Stimulated activated CD4-positive, alpha-beta T cell treated with anti-CD3 and anti-CD28 coated beads, Interleukin-4, amount 100 ng/mL, for 48 hours (primary cell): ENCODE measurements at regions not wholly inside any gene's neighbourhood (a gene's known extent, or its start where the extent isn't known, plus 50 kb on each side); places are given as distances from the start of the nearest gene placed in this dataset.

Source experiments
- DNase-seq, 2 donors: peaks; one replicate each; pipeline ENCODE4 v3.0.0-alpha.2; 2020; ENCODE audit warnings: low read depth in 2 of 2

DNA sequence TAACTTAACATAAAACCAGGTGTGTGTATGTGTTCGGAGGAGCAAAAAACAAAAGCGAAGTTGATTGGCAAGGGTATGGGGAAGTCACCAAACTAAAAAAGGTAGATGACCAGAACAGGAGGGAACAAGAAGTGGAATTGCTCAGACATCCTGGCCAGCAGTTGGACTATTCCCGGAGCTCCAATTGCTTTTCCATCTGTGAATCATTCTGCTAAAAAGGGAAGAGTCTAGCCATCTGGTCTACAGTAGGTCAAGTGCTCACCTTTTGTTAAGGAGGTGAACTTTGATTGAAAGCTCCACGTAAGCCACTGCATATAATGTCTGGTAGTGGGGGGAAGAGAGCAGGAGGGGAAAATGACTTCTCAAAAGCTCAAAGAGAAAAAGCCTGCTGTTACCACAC is 50.0 kb upstream of the BET1 start:
- no peak for DNase-seq

DNA sequence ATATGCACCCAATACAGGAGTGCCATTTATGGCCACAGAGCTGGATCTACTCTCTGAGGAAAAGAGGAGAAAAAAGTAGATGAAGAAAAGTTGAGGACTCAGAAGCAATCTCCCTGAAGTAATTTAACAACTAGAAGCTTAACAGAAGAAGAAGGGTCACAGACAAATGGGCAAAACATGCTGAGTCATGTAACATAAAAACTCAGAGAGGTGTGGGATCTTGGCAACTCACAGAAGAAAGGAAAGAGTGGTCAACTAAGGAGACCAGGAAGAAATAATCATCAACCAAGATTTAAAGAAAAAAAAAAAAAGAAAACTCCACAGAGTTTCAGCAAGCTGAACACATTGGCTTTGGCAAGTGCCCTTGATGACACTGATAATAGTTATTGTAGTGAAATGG is 51.8 kb upstream of the BET1 start:
- no peak for DNase-seq

DNA sequence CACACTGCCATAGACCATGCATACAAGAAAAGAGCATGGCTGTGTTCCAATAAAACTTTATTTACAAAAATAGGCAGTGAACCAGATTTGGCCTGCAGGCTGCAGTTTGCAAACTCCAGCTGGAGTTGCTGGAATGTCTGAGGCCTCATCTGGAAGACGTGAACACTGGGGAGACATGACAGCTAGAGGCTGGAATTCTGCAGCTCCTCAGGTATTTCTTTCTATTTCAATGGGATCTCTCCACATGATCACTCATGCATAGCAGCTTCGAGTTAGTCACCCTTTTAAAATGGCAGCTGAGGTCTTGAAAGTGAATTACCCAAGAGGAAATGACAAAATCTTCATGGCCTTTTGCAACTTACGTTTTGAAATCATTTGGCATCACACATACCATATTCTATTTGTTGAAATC is 52.6 kb upstream of the BET1 start:
- DNase-seq, result no peak

GRCh38 chr7:94057955-94058354 is 53.8 kb upstream of the BET1 start:
- DNase-seq, result no peak

DNA sequence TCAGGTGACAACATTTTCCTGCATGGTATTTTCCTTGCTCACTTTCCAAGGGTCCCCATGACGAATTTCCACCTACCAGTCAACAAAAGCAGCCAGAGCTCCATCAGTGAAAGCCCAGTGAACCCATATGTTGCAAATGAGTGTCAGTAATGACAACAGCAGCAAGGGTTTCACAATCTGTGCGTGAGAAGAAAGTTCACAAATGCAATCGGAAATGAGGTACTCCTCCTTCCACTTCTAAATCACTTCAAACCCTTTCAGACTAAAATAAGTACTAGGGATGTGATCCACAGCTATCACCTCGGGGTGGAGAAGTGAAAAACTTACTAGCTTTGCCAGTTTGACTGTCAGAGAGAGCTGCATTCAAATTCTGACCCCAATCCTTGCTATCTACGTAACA is 55.6 kb upstream of the BET1 start:
- DNase-seq, result no peak

DNA sequence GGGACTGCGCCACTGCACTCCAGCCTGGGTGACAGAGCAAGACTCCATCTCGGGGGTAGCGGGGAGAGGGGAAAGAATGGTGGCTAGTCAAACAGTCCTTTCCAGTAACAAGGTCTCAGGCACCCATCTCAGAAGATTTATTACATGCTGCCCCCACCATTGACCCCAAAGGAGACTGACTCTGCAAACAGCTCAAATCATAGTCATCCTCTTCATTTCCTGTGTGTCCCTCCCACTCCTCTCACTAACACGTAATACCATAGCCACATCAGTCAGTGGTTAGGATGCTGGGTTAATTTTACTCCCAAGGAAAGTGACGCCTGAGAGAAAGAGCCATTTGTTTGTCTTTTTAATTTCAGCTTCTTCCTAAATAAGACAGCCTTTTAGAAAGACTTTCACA is 56.6 kb upstream of the BET1 start:
- no peak for DNase-seq

DNA sequence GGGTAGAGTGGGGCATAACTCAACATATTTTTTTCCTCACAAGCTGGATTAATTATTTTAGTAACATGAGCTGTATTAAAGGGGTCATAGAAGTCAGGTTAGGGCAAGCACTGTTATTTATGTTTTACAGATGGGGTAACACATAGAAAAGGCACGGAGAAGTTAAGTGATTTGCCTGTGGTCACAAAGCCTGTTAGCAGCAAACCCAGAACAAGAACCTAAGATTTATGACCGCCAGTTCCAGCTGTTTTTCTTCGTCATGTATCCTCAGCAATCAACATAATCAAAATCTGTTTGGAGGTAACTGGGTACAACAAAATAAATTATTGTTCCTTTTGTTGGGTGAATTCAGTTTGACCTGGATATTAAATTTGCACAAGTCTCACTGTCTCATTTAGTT is 57.2 kb upstream of the BET1 start:
- no peak for DNase-seq

DNA sequence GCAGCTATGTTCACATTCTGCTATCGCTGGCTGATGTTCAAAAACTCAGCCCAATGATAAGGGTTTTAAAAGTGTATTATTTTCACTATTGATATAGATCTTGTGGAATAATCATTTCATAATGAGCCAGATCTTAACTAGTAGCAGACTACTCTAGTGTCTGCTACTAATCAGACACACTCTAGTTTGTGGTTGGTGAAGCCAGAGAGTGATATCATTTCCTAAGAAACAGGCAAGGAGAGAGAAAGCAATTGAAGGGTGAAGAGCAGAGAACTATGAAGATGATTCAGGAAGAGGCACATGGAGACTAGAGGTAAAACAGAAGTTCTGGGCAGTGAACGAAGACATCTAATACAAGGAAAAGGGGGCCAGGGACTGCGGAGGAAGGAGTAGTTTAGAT is 58.2 kb upstream of the BET1 start:
- DNase-seq, result no peak

DNA sequence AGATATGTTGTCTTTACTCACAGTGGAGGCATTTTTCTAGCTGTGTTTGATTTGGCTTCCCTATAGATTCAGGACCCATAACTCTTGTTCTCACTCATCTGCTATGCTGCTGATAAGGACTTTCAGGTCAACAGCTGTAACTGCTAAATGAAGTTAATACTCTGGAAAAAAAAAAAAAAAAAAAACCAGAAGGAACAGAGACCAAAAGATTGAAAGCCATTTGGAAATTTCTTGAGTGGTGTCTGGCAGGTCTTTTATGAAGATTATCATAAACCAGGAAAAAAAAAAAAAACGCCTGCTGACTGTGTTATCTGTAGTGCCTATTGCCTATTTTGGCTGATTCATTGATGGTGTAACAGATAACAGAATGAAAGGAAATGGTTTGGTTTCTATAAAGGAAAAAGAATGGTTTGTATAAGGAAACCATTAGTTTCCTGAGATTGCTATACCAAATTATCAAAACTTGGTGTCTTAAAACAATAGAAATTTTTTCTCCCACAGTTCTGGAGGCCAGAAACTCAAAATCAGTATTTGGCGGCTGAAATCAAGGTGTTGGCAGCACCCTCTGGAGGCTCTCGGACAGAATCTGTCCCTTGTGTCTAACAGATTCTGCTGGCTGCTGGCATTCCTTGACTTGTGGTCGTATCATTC is 60.5 kb upstream of the BET1 start:
- DNase-seq, result no peak

GRCh38 chr7:94067047-94067446 is 62.9 kb upstream of the BET1 start:
- no peak for DNase-seq

DNA sequence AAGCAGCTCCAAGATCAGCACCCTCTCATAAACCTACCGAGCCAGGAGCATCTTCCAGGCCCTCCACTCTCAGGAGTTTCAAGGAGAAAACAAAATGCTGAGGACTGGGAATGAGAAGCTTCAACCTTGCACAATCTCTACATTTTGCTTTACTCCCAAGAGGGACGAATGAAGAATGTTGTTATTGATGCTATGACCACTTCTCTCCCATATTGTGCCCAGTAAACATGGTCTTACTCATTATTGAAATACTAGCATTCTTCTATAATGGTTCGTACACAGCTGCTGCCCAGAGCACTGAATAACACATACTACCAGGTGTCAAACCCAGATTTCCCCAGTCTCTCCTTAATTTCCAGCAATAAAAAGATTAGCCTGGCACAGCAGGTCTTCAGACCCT is 63.4 kb upstream of the BET1 start:
- no peak for DNase-seq

DNA sequence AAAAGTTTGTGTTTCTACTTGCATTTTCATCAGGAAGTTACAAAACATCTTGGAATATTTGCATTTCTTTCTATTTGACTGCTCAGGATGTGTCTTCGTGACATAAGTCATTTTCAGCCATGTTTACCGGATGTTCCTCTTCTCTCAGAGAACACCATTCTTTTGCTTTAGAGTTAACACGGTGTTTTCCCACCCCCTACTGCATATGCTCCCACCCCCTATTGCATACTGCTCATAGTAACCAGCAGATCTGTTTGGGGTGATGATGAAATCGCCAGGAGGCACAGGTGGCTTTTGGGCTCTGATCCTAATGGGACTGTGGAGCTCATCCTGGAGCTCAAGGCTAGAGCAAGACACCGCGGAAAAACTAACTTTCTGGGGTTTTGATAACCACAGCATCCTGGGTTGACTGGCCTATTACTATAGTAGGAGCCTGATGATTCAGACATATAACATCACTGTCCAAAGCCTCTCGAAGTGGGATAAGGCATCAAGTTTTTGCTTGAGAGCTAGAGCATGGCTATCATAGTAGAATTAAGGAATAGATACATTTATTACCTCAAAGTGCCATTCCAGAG is 65.1 kb upstream of the BET1 start:
- no peak for DNase-seq

DNA sequence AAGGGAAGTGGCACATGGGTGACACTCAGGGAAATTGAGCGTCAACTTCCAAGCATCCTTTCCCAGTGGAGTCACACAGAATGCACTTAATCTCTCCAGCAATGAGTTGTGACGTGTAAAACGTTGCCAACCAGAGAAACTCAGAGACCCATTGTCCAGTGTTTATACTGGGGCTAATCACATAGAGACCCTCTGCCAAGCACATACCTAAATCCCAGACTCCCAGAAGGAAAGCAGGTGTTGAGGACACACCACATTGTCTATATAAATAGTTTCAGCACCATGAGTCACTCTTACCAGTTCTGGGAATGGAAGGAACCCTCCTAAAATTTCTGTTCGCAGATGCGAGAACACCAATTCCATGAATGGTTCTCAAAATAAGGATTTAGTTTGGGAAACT is 76.4 kb upstream of the BET1 start:
- DNase-seq, result no peak

- no peak for DNase-seq
These were observed 78.0 kb upstream of the BET1 start for GRCh38 chr7:94082126-94082525.

- DNase-seq, result peak; percentile 15 to 24
These were observed 83.7 kb upstream of the BET1 start for GRCh38 chr7:94087664-94088352.

DNA sequence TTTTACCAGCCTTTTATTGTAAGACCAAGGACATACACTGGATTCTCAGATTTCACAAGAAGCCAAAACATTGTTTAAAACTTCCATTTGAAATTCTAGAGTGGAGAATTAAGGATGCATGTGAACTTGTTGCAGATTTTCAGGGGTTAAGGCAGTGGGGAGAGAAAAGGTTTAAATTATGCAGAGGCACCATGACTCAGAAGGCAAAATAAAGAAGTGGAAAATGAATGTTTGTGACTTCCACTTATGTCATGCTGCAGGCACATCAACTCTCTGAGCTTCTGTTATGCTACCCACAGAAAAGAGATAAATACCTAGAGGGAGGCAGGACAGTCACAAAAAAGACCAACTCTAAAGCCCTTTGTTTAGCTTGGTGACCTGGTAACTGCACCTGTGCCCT is 84.4 kb upstream of the BET1 start:
- DNase-seq, result no peak

DNA sequence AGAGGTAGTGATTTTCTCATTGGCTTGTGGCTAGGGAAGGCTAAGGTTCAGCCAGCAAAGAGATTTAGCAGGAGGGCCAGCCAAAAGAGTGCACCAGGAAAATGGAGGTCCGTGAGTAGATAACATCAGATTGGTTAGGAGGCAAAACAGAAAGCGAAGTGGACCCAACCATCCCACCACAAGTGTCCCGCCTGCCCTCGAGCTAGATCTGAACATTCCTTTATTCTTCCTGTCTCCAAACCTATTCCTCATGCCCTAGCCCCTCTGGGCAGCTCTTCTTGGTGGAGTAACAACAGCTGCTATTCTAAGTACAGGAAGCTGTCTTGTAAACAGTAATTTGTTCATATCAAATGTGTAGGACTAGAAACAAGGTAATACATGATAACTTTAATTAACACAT is 85.7 kb upstream of the BET1 start:
- no peak for DNase-seq

DNA sequence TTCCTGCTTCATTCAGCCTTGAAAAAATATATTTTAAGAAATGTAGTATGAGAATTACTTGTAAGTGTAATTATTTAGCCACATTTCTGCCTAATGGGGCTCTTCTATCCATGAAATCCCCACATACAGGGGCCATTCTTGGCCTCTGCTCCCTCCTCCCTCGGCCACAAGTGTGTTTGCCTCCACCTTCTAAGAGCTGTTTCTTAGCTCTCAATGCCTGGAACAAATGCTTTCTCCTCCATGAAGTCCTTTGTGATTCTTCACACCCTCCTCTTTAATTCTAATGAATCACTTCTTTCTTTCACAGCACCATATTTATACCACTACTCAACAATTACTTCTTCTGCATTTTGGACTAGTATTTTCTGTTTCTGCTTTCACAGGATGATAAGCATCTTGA is 88.8 kb upstream of the BET1 start:
- DNase-seq, result no peak

GRCh38 chr7:94094298-94094697 is 90.1 kb upstream of the BET1 start:
- no peak for DNase-seq

DNA sequence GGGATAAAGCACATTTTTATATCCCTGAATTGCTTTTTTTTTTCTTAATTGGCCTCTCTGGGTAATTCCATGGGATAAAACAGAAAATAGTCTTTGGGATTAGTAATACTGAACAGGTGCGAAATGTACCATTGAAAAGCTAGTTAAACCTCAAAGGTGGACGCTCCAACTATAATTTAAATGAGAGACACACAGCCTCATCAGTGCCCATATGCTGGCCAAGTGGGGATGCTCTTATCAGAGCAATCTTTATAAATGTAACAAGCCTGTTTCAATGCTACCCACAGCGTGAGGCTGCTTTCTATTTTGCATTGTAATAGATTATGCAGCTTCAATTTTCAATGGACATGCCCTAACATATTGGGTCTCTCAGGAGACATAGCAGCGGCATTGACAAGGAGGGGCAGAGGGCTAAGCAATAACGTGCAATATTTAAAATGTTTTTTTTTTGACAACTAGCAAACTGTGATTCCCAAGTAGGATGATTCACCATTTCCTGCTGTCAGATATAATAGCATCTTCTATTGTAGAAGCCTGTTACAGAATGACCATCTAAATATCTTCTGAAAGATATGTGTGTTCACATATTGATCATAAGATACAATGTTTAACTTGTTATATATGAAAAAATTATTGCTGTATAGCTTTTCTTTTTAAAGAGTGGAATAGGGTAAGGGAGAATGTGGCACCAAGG is 91.3 kb upstream of the BET1 start:
- DNase-seq, result no peak

- DNase-seq, result no peak
These were observed 95.5 kb upstream of the BET1 start for GRCh38 chr7:94099679-94100078.

GRCh38 chr7:94100723-94101345 is 96.7 kb upstream of the BET1 start:
- no peak for DNase-seq

- DNase-seq, result no peak
These were observed 100.1 kb upstream of the BET1 start for GRCh38 chr7:94104301-94104700.
